ENCODE measurements at regions not wholly inside any gene's neighbourhood (a gene's known extent, or its start where the extent isn't known, plus 50 kb on each side); places are given as distances from the start of the nearest gene placed in this dataset.

- no peak overlapping the region for H3K4me3 ChIP-seq (ENCODE audit: control insufficient read depth, low read depth, low read length)
- no peak for DNase-seq (ENCODE audit: low read depth)
- no peak for TF ChIP-seq CTCF (IDR thresholded peaks at IDR 0.05; ENCODE audit: control insufficient read depth, insufficient read depth, low read depth, low read length, missing control alignments)
Measured at GRCh38 chr1:213737398-213738035, 250.3 kb upstream of the PROX1 start.

- DNase-seq (ENCODE audit: low read depth): no peak
- no peak for TF ChIP-seq CTCF (IDR thresholded peaks at IDR 0.05; ENCODE audit: control insufficient read depth, insufficient read depth, low read depth, low read length, missing control alignments)
- no peak overlapping the region for H3K4me3 ChIP-seq (ENCODE audit: control insufficient read depth, low read depth, low read length)
Measured at GRCh38 chr1:213738658-213739057, 249.1 kb upstream of the PROX1 start.

- no peak for TF ChIP-seq CTCF (IDR thresholded peaks at IDR 0.05; ENCODE audit: control insufficient read depth, insufficient read depth, low read depth, low read length, missing control alignments)
- no peak overlapping the region for H3K4me3 ChIP-seq (ENCODE audit: control insufficient read depth, low read depth, low read length)
- no peak for DNase-seq (ENCODE audit: low read depth)
Measured at GRCh38 chr1:213742992-213743391, 244.8 kb upstream of the PROX1 start.

- DNase-seq (ENCODE audit: low read depth): no peak
- H3K4me3 ChIP-seq (ENCODE audit: control insufficient read depth, low read depth, low read length): no peak overlapping the region
- no peak for TF ChIP-seq CTCF (IDR thresholded peaks at IDR 0.05; ENCODE audit: control insufficient read depth, insufficient read depth, low read depth, low read length, missing control alignments)
Measured at GRCh38 chr1:213744780-213745179, 243.0 kb upstream of the PROX1 start.

DNA sequence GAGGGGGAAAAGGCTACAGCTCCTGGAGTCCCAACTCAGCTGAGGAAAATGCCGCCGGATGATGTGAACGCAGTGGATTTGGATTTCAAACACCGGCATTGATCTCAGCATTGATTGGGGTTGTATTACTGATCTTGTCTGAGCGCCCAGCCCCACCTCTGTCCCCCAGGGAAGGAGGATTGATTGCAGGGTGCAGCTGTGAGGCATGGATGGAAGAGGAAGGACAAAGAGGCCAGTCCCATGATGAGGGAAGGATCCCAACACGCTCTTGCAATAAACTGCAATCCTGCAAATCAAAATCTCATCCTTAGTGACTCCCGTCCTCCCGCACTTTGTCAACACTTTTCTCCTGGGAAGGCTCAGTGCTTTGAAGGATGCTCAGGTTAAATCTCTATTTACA lies 242.3 kb upstream of the PROX1 start:
- DNase-seq (ENCODE audit: low read depth): no peak
- H3K4me3 ChIP-seq (ENCODE audit: control insufficient read depth, low read depth, low read length): no peak overlapping the region
- TF ChIP-seq CTCF (IDR thresholded peaks at IDR 0.05; ENCODE audit: control insufficient read depth, insufficient read depth, low read depth, low read length, missing control alignments): no peak

DNA sequence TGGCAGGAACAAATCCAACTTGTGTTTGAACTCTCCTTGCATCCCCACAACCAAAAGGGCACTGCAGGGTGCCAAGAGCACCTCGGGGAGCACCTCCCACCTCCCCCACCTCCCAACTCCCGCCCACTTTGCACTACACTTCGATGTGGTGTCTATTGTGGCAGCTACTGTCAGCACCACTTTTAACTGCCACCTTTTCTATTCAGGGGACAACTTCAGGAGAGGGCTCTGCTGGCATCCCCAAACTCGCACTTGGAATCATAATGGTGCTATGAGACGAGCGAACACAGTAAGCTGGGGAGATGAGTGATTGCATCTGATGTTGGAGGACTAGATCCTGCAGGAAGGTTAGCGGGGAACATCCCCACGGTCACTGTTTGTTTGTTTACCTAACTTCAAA lies 238.2 kb upstream of the PROX1 start:
- DNase-seq (ENCODE audit: low read depth): no peak
- no peak for TF ChIP-seq CTCF (IDR thresholded peaks at IDR 0.05; ENCODE audit: control insufficient read depth, insufficient read depth, low read depth, low read length, missing control alignments)
- no peak overlapping the region for H3K4me3 ChIP-seq (ENCODE audit: control insufficient read depth, low read depth, low read length)

Data from AG09309 (cell line).